C4-2B (cell line): ENCODE measurements at regions not wholly inside any gene's neighbourhood (a gene's known extent, or its start where the extent isn't known, plus 50 kb on each side); places are given as distances from the start of the nearest gene placed in this dataset.

Experiments
- CTCF ChIP-seq: fragments of 450-650 bp; conservative IDR thresholded peaks from 2 replicates; pipeline ENCODE4 v1.5.1; 2017; ENCODE audit warnings: mild to moderate bottlenecking
- ZFX ChIP-seq: fragments of 450-650 bp; IDR thresholded peaks from 2 replicates; pipeline ENCODE4 v1.6.1; 2017

DNA sequence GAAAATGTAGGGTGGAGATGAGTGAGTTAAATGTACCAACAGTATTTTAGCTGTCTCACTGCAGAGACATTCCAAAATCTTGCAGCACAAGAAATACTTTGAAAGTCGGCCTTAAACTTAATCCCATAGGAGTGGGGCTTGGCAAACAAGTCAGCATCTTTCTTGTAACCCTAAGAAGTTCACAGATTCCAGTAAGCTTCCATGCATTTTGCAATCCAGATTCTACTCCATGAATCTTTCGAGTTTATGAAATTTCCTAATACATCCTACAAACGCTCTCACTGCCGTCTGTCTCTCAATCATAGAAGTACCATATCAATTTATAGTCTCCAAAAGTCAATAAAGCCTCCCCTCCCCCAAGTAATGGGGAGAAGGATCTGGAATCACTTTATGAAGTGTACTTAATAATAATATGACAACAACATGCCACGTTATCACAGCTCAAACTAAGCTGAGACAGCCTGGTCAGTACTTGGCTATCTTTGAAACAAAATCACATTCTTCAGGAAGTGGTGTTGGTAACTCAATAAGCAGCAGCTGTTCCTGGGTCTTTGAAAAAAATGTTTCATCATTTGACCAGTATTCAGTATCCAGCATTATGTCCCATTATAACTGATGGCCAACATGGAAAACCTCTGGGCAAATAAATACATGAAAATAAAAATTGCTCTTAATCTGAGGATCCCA, 317.4 kb upstream of the RUNX1 start:
- no peak for TF ChIP-seq CTCF
- TF ChIP-seq ZFX = no peak
